ENCODE measurements at regions not wholly inside any gene's neighbourhood (a gene's known extent, or its start where the extent isn't known, plus 50 kb on each side); places are given as distances from the start of the nearest gene placed in this dataset.

DNA sequence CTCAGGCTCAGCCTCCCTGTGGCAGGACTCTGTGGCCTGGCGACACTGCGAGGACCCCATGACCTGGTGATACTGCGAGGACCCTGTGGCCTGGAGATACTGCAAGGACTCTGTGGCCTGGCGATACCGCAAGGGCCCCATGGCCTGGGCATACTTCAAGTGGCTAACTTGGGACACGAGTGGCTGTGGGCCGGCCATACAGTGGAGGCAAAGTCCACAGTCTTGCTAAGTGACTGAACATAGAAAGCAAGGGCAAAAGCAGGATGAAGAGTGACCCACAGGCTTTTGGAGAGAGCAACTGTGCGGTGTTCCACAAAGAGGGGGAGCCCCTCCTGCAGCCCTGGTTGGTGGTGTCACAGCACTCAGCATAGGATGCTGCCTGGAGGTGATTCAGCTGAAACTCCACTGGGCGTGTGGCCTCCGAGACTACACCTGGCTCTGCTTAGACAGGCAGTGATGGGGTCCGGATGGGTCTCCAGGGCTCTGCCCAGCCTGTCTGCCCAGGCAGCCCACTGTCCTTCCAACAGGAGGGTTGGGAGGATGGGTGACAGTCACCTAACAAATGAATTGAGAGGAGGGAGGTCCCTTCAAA, 691.0 kb upstream of the HS6ST1 start (continued):
- TF ChIP-seq GATA2 (CRISPR knock-in tag; IDR thresholded peaks at IDR 0.05) (no peak), RXRA (IDR thresholded peaks at IDR 0.05; ENCODE audit: borderline replicate concordance, low read depth) (no peak), TAF1 (IDR thresholded peaks at IDR 0.05; ENCODE audit: borderline replicate concordance, low read depth, low read length) (no peak)

DNA sequence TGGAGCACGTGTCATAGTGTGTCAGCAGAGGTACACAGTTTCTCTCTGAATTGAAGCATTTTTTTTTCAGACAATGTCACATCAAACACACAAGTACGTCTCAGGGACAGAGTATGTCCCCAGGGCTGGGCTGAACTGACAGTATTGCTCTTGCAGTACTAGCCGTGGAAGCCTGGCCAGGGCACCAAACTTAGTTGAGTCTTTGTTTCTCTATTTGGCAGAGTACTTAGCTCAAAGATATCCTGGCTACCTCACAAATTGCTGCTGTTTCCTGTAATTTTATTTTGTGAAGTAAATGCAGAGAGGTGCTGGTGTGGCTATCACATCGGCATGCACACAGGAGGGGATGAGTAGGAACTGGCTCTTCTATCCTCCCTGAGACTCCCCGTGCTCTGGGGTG, 691.6 kb upstream of the HS6ST1 start:
- ChIA-PET CTCF (no interaction called here), POLR2A (no interaction called here)
- Histone ChIP-seq H3K9me3 (no peaks in the 10 kb centered on the region), H4K20me1 (ENCODE audit: insufficient read depth) (no peaks in the 10 kb centered on the region), H3F3A (replicated peaks; ENCODE audit: insufficient read depth) (no peaks in the 10 kb centered on the region), H3K36me3 (replicated peaks in 1 of 2; ENCODE audit: control insufficient read depth in 1 of 2, insufficient read depth in 2 of 2, low read length in 1 of 2) (no peaks in the 10 kb centered on the region), H2AFZ (ENCODE audit: low read depth) (no peak overlapping the region), H3K79me2 (ENCODE audit: insufficient read depth) (no peaks in the 10 kb centered on the region), H3K4me1 (ENCODE audit: control insufficient read depth in 1 of 2, insufficient read depth in 2 of 2, low read depth in 1 of 2, low read length in 1 of 2) (no peaks in the 10 kb centered on the region), H3K4me2 (no peak overlapping the region), H3K4me3 (ENCODE audit: low read depth in 2 of 2, low read length in 1 of 2) (no peak overlapping the region), H3K9ac (no peak overlapping the region), H3K27me3 (ENCODE audit: insufficient read depth) (no peaks in the 10 kb centered on the region), H3K9me2 (no peaks in the 10 kb centered on the region), H3K27ac (ENCODE audit: low read depth in 2 of 2, low read length in 1 of 2) (no peak overlapping the region)
- no peak for DNase-seq
- TF ChIP-seq, protein P1, sequence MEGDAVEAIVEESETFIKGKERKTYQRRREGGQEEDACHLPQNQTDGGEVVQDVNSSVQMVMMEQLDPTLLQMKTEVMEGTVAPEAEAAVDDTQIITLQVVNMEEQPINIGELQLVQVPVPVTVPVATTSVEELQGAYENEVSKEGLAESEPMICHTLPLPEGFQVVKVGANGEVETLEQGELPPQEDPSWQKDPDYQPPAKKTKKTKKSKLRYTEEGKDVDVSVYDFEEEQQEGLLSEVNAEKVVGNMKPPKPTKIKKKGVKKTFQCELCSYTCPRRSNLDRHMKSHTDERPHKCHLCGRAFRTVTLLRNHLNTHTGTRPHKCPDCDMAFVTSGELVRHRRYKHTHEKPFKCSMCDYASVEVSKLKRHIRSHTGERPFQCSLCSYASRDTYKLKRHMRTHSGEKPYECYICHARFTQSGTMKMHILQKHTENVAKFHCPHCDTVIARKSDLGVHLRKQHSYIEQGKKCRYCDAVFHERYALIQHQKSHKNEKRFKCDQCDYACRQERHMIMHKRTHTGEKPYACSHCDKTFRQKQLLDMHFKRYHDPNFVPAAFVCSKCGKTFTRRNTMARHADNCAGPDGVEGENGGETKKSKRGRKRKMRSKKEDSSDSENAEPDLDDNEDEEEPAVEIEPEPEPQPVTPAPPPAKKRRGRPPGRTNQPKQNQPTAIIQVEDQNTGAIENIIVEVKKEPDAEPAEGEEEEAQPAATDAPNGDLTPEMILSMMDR (IDR thresholded peaks at IDR 0.05), result no peak
- 17% methylated on average over 5 of the region's 5 CpGs for WGBS (ENCODE audit: low lambda C conversion rate)

DNA sequence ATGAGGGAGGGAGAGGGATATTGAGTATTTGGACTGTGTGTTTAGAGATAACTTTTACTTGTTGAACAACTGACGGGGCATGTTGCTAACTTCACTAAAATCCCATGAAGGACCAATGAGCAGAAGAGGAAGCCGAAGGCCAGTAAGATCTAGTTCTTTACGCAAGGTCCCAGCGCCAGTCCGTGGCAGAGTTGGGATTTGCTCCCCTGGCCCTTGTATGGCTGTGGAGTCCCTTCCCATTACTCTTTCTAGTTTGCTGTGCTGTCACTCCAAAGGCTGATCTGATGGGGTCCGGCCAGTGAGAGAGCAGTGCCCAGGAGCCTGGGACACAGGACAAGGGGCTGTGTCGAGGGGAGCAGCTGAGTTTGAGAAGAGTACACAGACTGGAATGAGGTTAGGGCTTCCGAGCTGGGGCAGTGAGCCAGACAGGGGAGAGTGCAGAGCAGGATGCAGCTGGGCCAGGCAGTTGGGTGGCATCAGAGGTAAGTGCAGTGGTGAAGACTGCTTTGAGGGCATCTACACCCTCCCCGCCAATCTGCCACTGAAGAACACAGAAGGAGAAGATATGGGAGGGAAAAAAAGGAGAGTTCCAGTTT, 692.9 kb upstream of the HS6ST1 start:
- Histone ChIP-seq H4K20me1 (ENCODE audit: insufficient read depth) (no peaks in the 10 kb centered on the region), H3K27ac (ENCODE audit: low read depth in 2 of 2, low read length in 1 of 2) (no peak overlapping the region), H3K9me3 (no peaks in the 10 kb centered on the region), H2AFZ (ENCODE audit: low read depth) (no peak overlapping the region), H3K4me1 (ENCODE audit: control insufficient read depth in 1 of 2, insufficient read depth in 2 of 2, low read depth in 1 of 2, low read length in 1 of 2) (no peaks in the 10 kb centered on the region), H3K4me3 (ENCODE audit: low read depth in 2 of 2, low read length in 1 of 2) (no peak overlapping the region), H3K79me2 (ENCODE audit: insufficient read depth) (no peaks in the 10 kb centered on the region), H3K9me2 (no peaks in the 10 kb centered on the region), H3K9ac (no peak overlapping the region), H3K4me2 (no peak overlapping the region), H3K27me3 (ENCODE audit: insufficient read depth) (no peaks in the 10 kb centered on the region), H3F3A (replicated peaks; ENCODE audit: insufficient read depth) (no peaks in the 10 kb centered on the region), H3K36me3 (replicated peaks in 1 of 2; ENCODE audit: control insufficient read depth in 1 of 2, insufficient read depth in 2 of 2, low read length in 1 of 2) (no peaks in the 10 kb centered on the region)
- CTCF ChIA-PET, result no interaction called here
- no peak for DNase-seq
- POLR2A ChIA-PET, result no interaction called here
- TF ChIP-seq TAF1 (IDR thresholded peaks at IDR 0.05; ENCODE audit: borderline replicate concordance, low read depth, low read length) (no peak), JUND (IDR thresholded peaks at IDR 0.05) (no peak), RXRA (IDR thresholded peaks at IDR 0.05; ENCODE audit: borderline replicate concordance, low read depth) (no peak), MEF2A (IDR thresholded peaks at IDR 0.05; ENCODE audit: borderline replicate concordance, low read depth) (no peak), FOXJ3 (CRISPR knock-in tag; IDR thresholded peaks at IDR 0.05) (no peak), ELF1 (IDR thresholded peaks at IDR 0.05) (no peak), GATA2 (CRISPR knock-in tag; IDR thresholded peaks at IDR 0.05) (no peak), FOXM1 (IDR thresholded peaks at IDR 0.05; ENCODE audit: low read depth) (no peak), YY1 (IDR thresholded peaks at IDR 0.05; ENCODE audit: low read depth) (no peak), RFX5 (IDR thresholded peaks at IDR 0.05; ENCODE audit: low read length) (no peak), GABPA (IDR thresholded peaks at IDR 0.05; ENCODE audit: low read depth) (no peak), TEAD4 (IDR thresholded peaks at IDR 0.05; ENCODE audit: borderline replicate concordance, insufficient read depth) (no peak), RAD21 (IDR thresholded peaks at IDR 0.05; ENCODE audit: low read length) (no peak), RCOR1 (IDR thresholded peaks at IDR 0.05; ENCODE audit: low read length) (no peak), EZH2phosphoT487 (IDR thresholded peaks at IDR 0.05; ENCODE audit: borderline replicate concordance, low read depth) (no peak)
- TF ChIP-seq, protein P2, sequence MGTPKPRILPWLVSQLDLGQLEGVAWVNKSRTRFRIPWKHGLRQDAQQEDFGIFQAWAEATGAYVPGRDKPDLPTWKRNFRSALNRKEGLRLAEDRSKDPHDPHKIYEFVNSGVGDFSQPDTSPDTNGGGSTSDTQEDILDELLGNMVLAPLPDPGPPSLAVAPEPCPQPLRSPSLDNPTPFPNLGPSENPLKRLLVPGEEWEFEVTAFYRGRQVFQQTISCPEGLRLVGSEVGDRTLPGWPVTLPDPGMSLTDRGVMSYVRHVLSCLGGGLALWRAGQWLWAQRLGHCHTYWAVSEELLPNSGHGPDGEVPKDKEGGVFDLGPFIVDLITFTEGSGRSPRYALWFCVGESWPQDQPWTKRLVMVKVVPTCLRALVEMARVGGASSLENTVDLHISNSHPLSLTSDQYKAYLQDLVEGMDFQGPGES (IDR thresholded peaks at IDR 0.05; ENCODE audit: low read depth, low read length), result no peak
- TF ChIP-seq, protein P3, sequence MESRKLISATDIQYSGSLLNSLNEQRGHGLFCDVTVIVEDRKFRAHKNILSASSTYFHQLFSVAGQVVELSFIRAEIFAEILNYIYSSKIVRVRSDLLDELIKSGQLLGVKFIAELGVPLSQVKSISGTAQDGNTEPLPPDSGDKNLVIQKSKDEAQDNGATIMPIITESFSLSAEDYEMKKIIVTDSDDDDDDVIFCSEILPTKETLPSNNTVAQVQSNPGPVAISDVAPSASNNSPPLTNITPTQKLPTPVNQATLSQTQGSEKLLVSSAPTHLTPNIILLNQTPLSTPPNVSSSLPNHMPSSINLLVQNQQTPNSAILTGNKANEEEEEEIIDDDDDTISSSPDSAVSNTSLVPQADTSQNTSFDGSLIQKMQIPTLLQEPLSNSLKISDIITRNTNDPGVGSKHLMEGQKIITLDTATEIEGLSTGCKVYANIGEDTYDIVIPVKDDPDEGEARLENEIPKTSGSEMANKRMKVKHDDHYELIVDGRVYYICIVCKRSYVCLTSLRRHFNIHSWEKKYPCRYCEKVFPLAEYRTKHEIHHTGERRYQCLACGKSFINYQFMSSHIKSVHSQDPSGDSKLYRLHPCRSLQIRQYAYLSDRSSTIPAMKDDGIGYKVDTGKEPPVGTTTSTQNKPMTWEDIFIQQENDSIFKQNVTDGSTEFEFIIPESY (IDR thresholded peaks at IDR 0.05; ENCODE audit: borderline replicate concordance, low read depth), result no peak
- whole genome bisulfite sequencing (ENCODE audit: low lambda C conversion rate), result 27% methylated on average over 9 of the region's 9 CpGs

Measured in SK-N-SH (cell line).